GM12878 (cell line): ENCODE measurements at regions not wholly inside any gene's neighbourhood (a gene's known extent, or its start where the extent isn't known, plus 50 kb on each side); places are given as distances from the start of the nearest gene placed in this dataset.

Experiments
- ASH2L ChIP-seq: fragments of 300-600, 200-600 bp; sonication (generic); IDR thresholded peaks from 2 replicates; pipeline ENCODE4 v1.6.1; 2017; ENCODE audit warnings: low read depth, mild to moderate bottlenecking, borderline replicate concordance
- CTCF ChIP-seq, 3 experiments: IDR thresholded peaks in 2 of 3; conservative IDR thresholded peaks in 1 of 3; 2 replicates each; pipeline ENCODE4 v1.5.1; 2011; ENCODE audit warnings: low read depth in 3 of 3, low read length in 3 of 3, mild to moderate bottlenecking in 3 of 3, control low read depth in 2 of 3, moderate library complexity in 2 of 3, inconsistent platforms in 1 of 3, mixed read lengths in 1 of 3; ENCODE audit not compliant: control insufficient read depth in 2 of 3, insufficient read depth in 1 of 3; ENCODE audit errors: extremely low read depth in 1 of 3
- EP300 ChIP-seq, 2 experiments: fragments of 150-350 bp in 1 of 2; IDR thresholded peaks; 2 replicates each; pipeline ENCODE4 v1.6.1; 2011 to 2012; ENCODE audit warnings: low read depth in 2 of 2, low read length in 2 of 2, borderline replicate concordance in 1 of 2, improper control_type of control experiment in 1 of 2, inconsistent platforms in 1 of 2; ENCODE audit not compliant: control insufficient read depth in 1 of 2
- HDAC6 ChIP-seq: fragments of 200-600 bp; sonication (generic); IDR thresholded peaks from one replicate; pipeline ENCODE4 v1.8.0; 2017; ENCODE audit warnings: antibody characterized with exemption; ENCODE audit not compliant: unreplicated experiment
- HDGF ChIP-seq: fragments of 450-650 bp; IDR thresholded peaks from 2 replicates; pipeline ENCODE4 v1.6.1; 2016; ENCODE audit warnings: antibody characterized with exemption
- JUND ChIP-seq: IDR thresholded peaks from 2 replicates; pipeline ENCODE4 v1.6.1; 2012; ENCODE audit warnings: low read depth, mild to moderate bottlenecking, low read length, improper control_type of control experiment, moderate library complexity
- KDM1A ChIP-seq: fragments of 200-600 bp; sonication (generic); IDR thresholded peaks from 2 replicates; pipeline ENCODE4 v1.6.1; 2016; ENCODE audit warnings: borderline replicate concordance
- NBN ChIP-seq: fragments of 450-650 bp; IDR thresholded peaks from 2 replicates; pipeline ENCODE4 v1.6.1; 2016
- POLR2A ChIP-seq: IDR thresholded peaks from 2 replicates; pipeline ENCODE4 v1.6.1; 2011; ENCODE audit warnings: low read depth, mild to moderate bottlenecking, low read length
- USF1 ChIP-seq: IDR thresholded peaks from 2 replicates; pipeline ENCODE4 v1.6.1; 2011; ENCODE audit warnings: borderline replicate concordance, low read depth, mild to moderate bottlenecking, moderate library complexity, mixed read lengths, low read length; ENCODE audit not compliant: insufficient read depth; ENCODE audit errors: extremely low read length
- YBX1 ChIP-seq: fragments of 450-650 bp; IDR thresholded peaks from 2 replicates; pipeline ENCODE4 v1.6.1; 2016; ENCODE audit warnings: antibody characterized with exemption
- YY1 ChIP-seq: IDR thresholded peaks from 2 replicates; pipeline ENCODE4 v1.6.1; 2011; ENCODE audit warnings: low read depth, mild to moderate bottlenecking, low read length
- TF ChIP-seq, protein P1 (sequence below): fragments of 450-650 bp; IDR thresholded peaks from 2 replicates; pipeline ENCODE4 v1.6.1; 2017; ENCODE audit warnings: mild to moderate bottlenecking, low read depth, inconsistent platforms; ENCODE audit not compliant: poor library complexity, severe bottlenecking
- TF ChIP-seq, protein P2 (sequence below): fragments of 450-650 bp; formaldehyde crosslinking; IDR thresholded peaks from 2 replicates; pipeline ENCODE4 v1.4.0; 2020; ENCODE audit warnings: mild to moderate bottlenecking, moderate library complexity

- TF ChIP-seq USF1 (no peak), CTCF (IDR thresholded peaks at IDR 0.05 in 2 of 3, conservative IDR thresholded peaks at IDR 0.05 in 1 of 3; ENCODE audit: control insufficient read depth in 2 of 3, extremely low read depth in 1 of 3, insufficient read depth in 1 of 3, low read depth in 3 of 3, low read length in 3 of 3) (no peak), YBX1 (no peak), KDM1A (no peak), ASH2L (no peak), NBN (no peak), POLR2A (no peak), HDAC6 (no peak), EP300 (IDR thresholded peaks at IDR 0.05; ENCODE audit: borderline replicate concordance in 1 of 2, control insufficient read depth in 1 of 2, low read depth in 2 of 2, low read length in 2 of 2) (no peak), JUND (no peak), YY1 (no peak), HDGF (no peak)
- TF ChIP-seq, protein P1, sequence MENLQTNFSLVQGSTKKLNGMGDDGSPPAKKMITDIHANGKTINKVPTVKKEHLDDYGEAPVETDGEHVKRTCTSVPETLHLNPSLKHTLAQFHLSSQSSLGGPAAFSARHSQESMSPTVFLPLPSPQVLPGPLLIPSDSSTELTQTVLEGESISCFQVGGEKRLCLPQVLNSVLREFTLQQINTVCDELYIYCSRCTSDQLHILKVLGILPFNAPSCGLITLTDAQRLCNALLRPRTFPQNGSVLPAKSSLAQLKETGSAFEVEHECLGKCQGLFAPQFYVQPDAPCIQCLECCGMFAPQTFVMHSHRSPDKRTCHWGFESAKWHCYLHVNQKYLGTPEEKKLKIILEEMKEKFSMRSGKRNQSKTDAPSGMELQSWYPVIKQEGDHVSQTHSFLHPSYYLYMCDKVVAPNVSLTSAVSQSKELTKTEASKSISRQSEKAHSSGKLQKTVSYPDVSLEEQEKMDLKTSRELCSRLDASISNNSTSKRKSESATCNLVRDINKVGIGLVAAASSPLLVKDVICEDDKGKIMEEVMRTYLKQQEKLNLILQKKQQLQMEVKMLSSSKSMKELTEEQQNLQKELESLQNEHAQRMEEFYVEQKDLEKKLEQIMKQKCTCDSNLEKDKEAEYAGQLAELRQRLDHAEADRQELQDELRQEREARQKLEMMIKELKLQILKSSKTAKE = no peak
- TF ChIP-seq, protein P2, sequence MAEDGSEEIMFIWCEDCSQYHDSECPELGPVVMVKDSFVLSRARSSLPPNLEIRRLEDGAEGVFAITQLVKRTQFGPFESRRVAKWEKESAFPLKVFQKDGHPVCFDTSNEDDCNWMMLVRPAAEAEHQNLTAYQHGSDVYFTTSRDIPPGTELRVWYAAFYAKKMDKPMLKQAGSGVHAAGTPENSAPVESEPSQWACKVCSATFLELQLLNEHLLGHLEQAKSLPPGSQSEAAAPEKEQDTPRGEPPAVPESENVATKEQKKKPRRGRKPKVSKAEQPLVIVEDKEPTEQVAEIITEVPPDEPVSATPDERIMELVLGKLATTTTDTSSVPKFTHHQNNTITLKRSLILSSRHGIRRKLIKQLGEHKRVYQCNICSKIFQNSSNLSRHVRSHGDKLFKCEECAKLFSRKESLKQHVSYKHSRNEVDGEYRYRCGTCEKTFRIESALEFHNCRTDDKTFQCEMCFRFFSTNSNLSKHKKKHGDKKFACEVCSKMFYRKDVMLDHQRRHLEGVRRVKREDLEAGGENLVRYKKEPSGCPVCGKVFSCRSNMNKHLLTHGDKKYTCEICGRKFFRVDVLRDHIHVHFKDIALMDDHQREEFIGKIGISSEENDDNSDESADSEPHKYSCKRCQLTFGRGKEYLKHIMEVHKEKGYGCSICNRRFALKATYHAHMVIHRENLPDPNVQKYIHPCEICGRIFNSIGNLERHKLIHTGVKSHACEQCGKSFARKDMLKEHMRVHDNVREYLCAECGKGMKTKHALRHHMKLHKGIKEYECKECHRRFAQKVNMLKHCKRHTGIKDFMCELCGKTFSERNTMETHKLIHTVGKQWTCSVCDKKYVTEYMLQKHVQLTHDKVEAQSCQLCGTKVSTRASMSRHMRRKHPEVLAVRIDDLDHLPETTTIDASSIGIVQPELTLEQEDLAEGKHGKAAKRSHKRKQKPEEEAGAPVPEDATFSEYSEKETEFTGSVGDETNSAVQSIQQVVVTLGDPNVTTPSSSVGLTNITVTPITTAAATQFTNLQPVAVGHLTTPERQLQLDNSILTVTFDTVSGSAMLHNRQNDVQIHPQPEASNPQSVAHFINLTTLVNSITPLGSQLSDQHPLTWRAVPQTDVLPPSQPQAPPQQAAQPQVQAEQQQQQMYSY = no peak
These were observed 342.7 kb upstream of the SGCG start for GRCh38 chr13:22837980-22838647.
